GM12878 (cell line): ENCODE measurements at regions not wholly inside any gene's neighbourhood (a gene's known extent, or its start where the extent isn't known, plus 50 kb on each side); places are given as distances from the start of the nearest gene placed in this dataset.

Source experiments
- CEBPB ChIP-seq, 2 experiments: fragments of 150-350 bp in 1 of 2; IDR thresholded peaks; 2 replicates each; pipeline ENCODE4 v1.6.1; 2012 to 2014; ENCODE audit warnings: low read depth in 2 of 2, low read length in 2 of 2, borderline replicate concordance in 1 of 2, inconsistent platforms in 1 of 2
- CTCF ChIP-seq, 3 experiments: IDR thresholded peaks in 2 of 3; conservative IDR thresholded peaks in 1 of 3; 2 replicates each; pipeline ENCODE4 v1.5.1; 2011; ENCODE audit warnings: low read depth in 3 of 3, low read length in 3 of 3, mild to moderate bottlenecking in 3 of 3, control low read depth in 2 of 3, moderate library complexity in 2 of 3, inconsistent platforms in 1 of 3, mixed read lengths in 1 of 3; ENCODE audit not compliant: control insufficient read depth in 2 of 3, insufficient read depth in 1 of 3; ENCODE audit errors: extremely low read depth in 1 of 3
- MTA3 ChIP-seq: IDR thresholded peaks from 2 replicates; pipeline ENCODE4 v1.6.1; 2012; ENCODE audit warnings: low read length, inconsistent platforms, borderline replicate concordance
- NFXL1 ChIP-seq: fragments of 450-650 bp; IDR thresholded peaks from 2 replicates; pipeline ENCODE4 v1.6.1; 2017; ENCODE audit warnings: antibody characterized with exemption, mild to moderate bottlenecking, borderline replicate concordance
- RAD21 ChIP-seq: IDR thresholded peaks from 2 replicates; pipeline ENCODE4 v1.6.1; 2011; ENCODE audit warnings: mild to moderate bottlenecking, low read depth, low read length, moderate library complexity; ENCODE audit not compliant: insufficient read depth
- RAD51 ChIP-seq: fragments of 450-650 bp; IDR thresholded peaks from 2 replicates; pipeline ENCODE4 v1.6.1; 2016; ENCODE audit warnings: moderate library complexity, mild to moderate bottlenecking, inconsistent platforms
- SREBF2 ChIP-seq: IDR thresholded peaks from 2 replicates; pipeline ENCODE4 v1.6.1; 2012; ENCODE audit warnings: mild to moderate bottlenecking, low read length

DNA sequence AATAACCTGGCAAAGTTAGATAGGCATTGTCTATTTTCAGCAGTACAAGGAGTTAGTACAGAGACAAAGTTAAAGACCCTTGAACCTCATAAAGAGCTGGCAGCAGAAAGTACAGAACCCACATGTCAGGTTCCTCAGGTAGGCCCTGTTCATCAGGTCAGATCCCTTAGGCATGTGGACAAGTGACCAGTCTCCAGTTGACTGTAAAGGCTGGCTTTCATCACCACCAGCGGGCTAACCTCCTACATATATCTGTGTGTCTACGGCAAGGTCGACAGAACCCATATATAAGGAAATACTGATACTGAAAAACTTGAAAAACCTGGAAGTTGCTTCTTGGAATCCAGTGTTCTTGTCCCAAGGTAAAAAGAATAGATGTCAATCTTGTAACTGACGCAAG lies 223.1 kb upstream of the SGK1 start:
- TF ChIP-seq RAD21 (no peak), CTCF (IDR thresholded peaks at IDR 0.05 in 2 of 3, conservative IDR thresholded peaks at IDR 0.05 in 1 of 3; ENCODE audit: control insufficient read depth in 2 of 3, extremely low read depth in 1 of 3, insufficient read depth in 1 of 3, low read depth in 3 of 3, low read length in 3 of 3) (no peak), NFXL1 (no peak), MTA3 (no peak), CEBPB (IDR thresholded peaks at IDR 0.05; ENCODE audit: borderline replicate concordance in 1 of 2, low read depth in 2 of 2, low read length in 2 of 2) (no peak), RAD51 (no peak), SREBF2 (no peak)
